Stomach (tissue), 8 donors: ENCODE measurements at regions not wholly inside any gene's neighbourhood (a gene's known extent, or its start where the extent isn't known, plus 50 kb on each side); places are given as distances from the start of the nearest gene placed in this dataset.
"Not testable (repeated sequence)": the region's sequence is repeated elsewhere in the genome, so short reads cannot be mapped to it uniquely, and the experiment has no call there.

Source experiments
- DNase-seq, 2 donors: peaks; one replicate each; pipeline versions ENCODE4 v3.0.0 to v3.0.0-alpha.2; 2013 to 2019
- H3K27ac ChIP-seq, 5 donors: fragments of 200-600 bp in 4 of 5; sonication (generic) in 4 of 5; one replicate each; pipeline ENCODE4 v1.5.1; 2013 to 2019; ENCODE audit warnings: mild to moderate bottlenecking in 1 of 5, moderate library complexity in 1 of 5
- H3K27me3 ChIP-seq, 3 donors: fragments of 200-600 bp; sonication (generic); one replicate each; pipeline ENCODE4 v1.5.1; 2017 to 2019; ENCODE audit warnings: mixed run types in 1 of 3
- H3K36me3 ChIP-seq, 4 donors: fragments of 200-600 bp; sonication (generic); 1 replicate in 3 of 4; 2 replicates in 1 of 4; pipeline ENCODE4 v1.5.1; 2016 to 2019
- H3K4me1 ChIP-seq, 4 donors: fragments of 200-600 bp; sonication (generic); one replicate each; pipeline ENCODE4 v1.5.1; 2016 to 2019
- H3K4me3 ChIP-seq, 4 donors: fragments of 200-600 bp; sonication (generic) in 3 of 4; one replicate each; pipeline ENCODE4 v1.5.1; 2016 to 2019; ENCODE audit warnings: mild to moderate bottlenecking in 1 of 4
- H3K9me3 ChIP-seq, 4 donors: fragments of 200-600 bp; sonication (generic); one replicate each; pipeline ENCODE4 v1.5.1; 2016 to 2019
- CTCF ChIP-seq, 7 experiments: fragments of 450-650 bp in 4 of 7; fragments of 200-600 bp in 3 of 7; sonication (generic) in 3 of 7; IDR thresholded peaks; one replicate each; pipeline ENCODE4 v1.5.1; 2016 to 2019; ENCODE audit warnings: antibody characterized with exemption in 7 of 7, control low read depth in 2 of 7, mild to moderate bottlenecking in 1 of 7
- EP300 ChIP-seq: sonication (generic); formaldehyde crosslinking; IDR thresholded peaks from one replicate; pipeline ENCODE4 v1.6.1; 2017; ENCODE audit warnings: antibody characterized with exemption
- POLR2A ChIP-seq, 4 donors: fragments of 450-650 bp; IDR thresholded peaks; one replicate each; pipeline ENCODE4 v1.6.1; 2016; ENCODE audit warnings: antibody characterized with exemption in 4 of 4, control low read depth in 2 of 4, mild to moderate bottlenecking in 1 of 4, moderate library complexity in 1 of 4
- POLR2AphosphoS5 ChIP-seq, 3 donors: sonication (generic); formaldehyde crosslinking; IDR thresholded peaks; one replicate each; pipeline ENCODE4 v1.6.1; 2016; ENCODE audit warnings: antibody characterized with exemption in 3 of 3
- WGBS, 5 donors: extraction: QIAGEN DNeasy Blood & Tissue Kit in 3 of 5; methylation state at CpG; one replicate each; pipeline versions ENCODE4 v1.1.5 to v1.1.7; 2013 to 2018; 5-methylcytosine and 5-hydroxymethylcytosine counted together
- intact Hi-C: fragments of 100-400 bp; cut with DNase I; formaldehyde crosslinking; loops from one replicate; pipeline ENCODE4 v1.15.1; 2023; ENCODE audit warnings: low total_unique reads
- donor health status: healthy with polysubstance abuse.
- donor health status: Bipolar disorder and iron deficiency.
- donor health status: healthy.

DNA sequence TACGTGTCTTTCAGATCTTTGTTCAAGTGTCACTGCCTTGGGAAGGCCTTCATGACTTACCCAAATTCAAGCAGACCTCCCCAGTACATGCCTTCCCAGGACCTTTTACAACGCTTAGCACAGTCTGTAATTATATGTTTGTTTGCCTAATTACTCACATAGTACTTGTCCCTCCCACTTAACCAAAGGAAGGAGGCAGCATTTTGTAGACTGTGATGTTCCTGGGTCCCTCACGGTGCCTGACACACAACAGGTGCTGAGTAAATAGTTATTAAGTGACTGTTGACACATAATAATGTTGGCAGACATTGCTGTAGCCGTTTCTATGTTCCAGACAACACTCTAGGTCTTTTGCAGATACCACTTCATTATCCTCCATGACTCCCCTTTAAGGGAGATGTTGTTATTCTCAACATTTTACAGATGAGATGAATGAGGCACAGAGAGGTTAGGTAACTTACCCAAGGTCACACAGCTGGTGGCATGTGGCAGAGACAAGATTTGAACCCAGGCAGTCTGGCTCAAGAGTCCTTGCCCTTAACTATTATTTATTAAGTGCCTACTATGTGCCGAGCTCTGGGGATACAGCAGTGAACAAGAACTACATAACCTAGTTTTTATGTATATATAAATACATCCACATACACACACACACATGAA, 130.7 kb downstream of the PHETA1 start:
- intact Hi-C loops = no loop called here
- Histone ChIP-seq H3K36me3 (no peaks in the 10 kb centered on the region), H3K27me3 (peaks cover 0 to 16% (median 0%) of the 10 kb centered on the region in 3 donors), H3K27ac (no peak overlapping the region), H3K4me1 (no peaks in the 10 kb centered on the region), H3K4me3 (no peak overlapping the region), H3K9me3 (peaks cover 0 to 17% (median 10%) of the 10 kb centered on the region in 4 donors)
- WGBS, 5 donors = 43 to 58% (median 47%) methylated on average over 5 of the region's 5 CpGs
- TF ChIP-seq EP300 (no peak), CTCF (IDR thresholded peaks at IDR 0.05) (no peak), POLR2A (IDR thresholded peaks at IDR 0.05) (no peak), POLR2AphosphoS5 (IDR thresholded peaks at IDR 0.05) (no peak)
- DNase-seq = no peak

DNA sequence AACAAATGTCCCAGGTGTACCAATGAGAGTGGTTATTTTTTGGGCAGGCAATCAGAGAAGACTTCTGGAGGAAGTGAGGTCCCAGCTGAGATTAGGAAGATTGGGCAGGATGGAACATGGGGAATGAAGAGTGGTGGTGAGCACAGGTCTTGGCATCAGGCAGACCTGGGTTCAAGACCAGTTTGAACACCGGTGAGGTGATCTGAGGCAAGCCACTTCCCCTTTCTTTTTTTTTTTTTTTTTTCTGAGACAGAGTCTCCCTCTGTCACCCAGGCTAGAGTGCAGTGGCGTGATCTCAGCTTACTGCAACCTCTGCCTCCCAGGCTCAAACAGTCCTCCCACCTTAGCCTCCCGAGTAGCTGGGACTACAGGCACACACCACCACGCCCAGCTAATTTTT, 134.4 kb downstream of the PHETA1 start:
- H3K27me3 ChIP-seq, intact Hi-C loops: not testable (repeated sequence)
- 72 to 84% (median 83%) methylated on average over 4 of the region's 4 CpGs for WGBS, 5 donors

GRCh38 chr12:111233786-111234185, 135.1 kb downstream of the PHETA1 start:
- Histone ChIP-seq H3K36me3 (no peaks in the 10 kb centered on the region), H3K27me3 (no peaks in the 10 kb centered on the region), H3K4me1 (no peaks in the 10 kb centered on the region), H3K4me3 (no peak overlapping the region), H3K9me3 (peaks cover 0 to 17% (median 6%) of the 10 kb centered on the region in 4 donors), H3K27ac (no peak overlapping the region)
- no peak for DNase-seq
- 74 to 89% (median 87%) methylated on average over 2 to 3 of the region's 3 CpGs for WGBS, 5 donors
- TF ChIP-seq POLR2A (IDR thresholded peaks at IDR 0.05) (no peak), CTCF (IDR thresholded peaks at IDR 0.05) (no peak), EP300 (no peak), POLR2AphosphoS5 (IDR thresholded peaks at IDR 0.05) (no peak)
- intact Hi-C loops = no loop called here

More for the DNA sequence above, 134.4 kb downstream of the PHETA1 start:
- not testable (repeated sequence) for H3K4me1 ChIP-seq, DNase-seq, H3K27ac ChIP-seq, H3K36me3 ChIP-seq, H3K4me3 ChIP-seq
- peaks cover 0 to 17% (median 6%) of the 10 kb centered on the region in 4 donors for H3K9me3 ChIP-seq

GRCh38 chr12:111230649-111231048, 138.2 kb downstream of the PHETA1 start:
- peaks cover 0 to 7% (median under 1%) of the 10 kb centered on the region in 4 donors for H3K9me3 ChIP-seq
- H3K27me3 ChIP-seq = peaks cover 0 to 15% (median 0%) of the 10 kb centered on the region in 3 donors
- TF ChIP-seq CTCF (IDR thresholded peaks at IDR 0.05) = no peak
- no peak for TF ChIP-seq POLR2A (IDR thresholded peaks at IDR 0.05)
- no peak for TF ChIP-seq POLR2AphosphoS5 (IDR thresholded peaks at IDR 0.05)
- TF ChIP-seq EP300 = no peak
- no peaks in the 10 kb centered on the region for H3K36me3 ChIP-seq
- H3K4me3 ChIP-seq = no peak overlapping the region
- no peak overlapping the region for H3K27ac ChIP-seq
- 48 to 77% (median 70%) methylated on average over 3 of the region's 3 CpGs for WGBS, 5 donors
- intact Hi-C loops = no loop called here
- DNase-seq = no peak
- H3K4me1 ChIP-seq = no peaks in the 10 kb centered on the region

GRCh38 chr12:111228916-111229666, 139.8 kb downstream of the PHETA1 start:
- intact Hi-C loops = no loop called here
- Histone ChIP-seq H3K36me3 (no peaks in the 10 kb centered on the region), H3K4me3 (no peak overlapping the region), H3K4me1 (no peaks in the 10 kb centered on the region), H3K27me3 (peaks cover 0 to 20% (median 0%) of the 10 kb centered on the region in 3 donors), H3K9me3 (peaks cover 0 to 2% (median 0%) of the 10 kb centered on the region in 4 donors), H3K27ac (no peak overlapping the region)
- TF ChIP-seq POLR2AphosphoS5 (IDR thresholded peaks at IDR 0.05) (no peak), CTCF (IDR thresholded peaks at IDR 0.05) (no peak), POLR2A (IDR thresholded peaks at IDR 0.05) (no peak), EP300 (no peak)
- WGBS, 5 donors = 88 to 93% (median 91%) methylated on average over 5 of the region's 5 CpGs
- DNase-seq = no peak
